Lung (tissue), 11 donors: ENCODE measurements at regions not wholly inside any gene's neighbourhood (a gene's known extent, or its start where the extent isn't known, plus 50 kb on each side); places are given as distances from the start of the nearest gene placed in this dataset.

Source experiments
- ATAC-seq: fragments of 200-7000 bp; cut with Tn5 transposase; one replicate; pipeline ENCODE4 v1.9.1; 2020; ENCODE audit warnings: moderate number of reproducible peaks; ENCODE audit not compliant: insufficient read depth, low FRiP score
- DNase-seq, 3 donors: peaks; one replicate each; pipeline ENCODE4 v3.0.0-alpha.2; 2013 to 2017
- H3K27ac ChIP-seq, 2 donors: one replicate each; pipeline ENCODE4 v1.5.1; 2013; ENCODE audit warnings: mild to moderate bottlenecking in 2 of 2, moderate library complexity in 2 of 2, control low read depth in 1 of 2, inconsistent platforms in 1 of 2, low read depth in 1 of 2, low read length in 1 of 2
- H3K27me3 ChIP-seq, 3 donors: one replicate each; pipeline ENCODE4 v1.5.1; 2013; ENCODE audit warnings: low read length in 2 of 3; ENCODE audit not compliant: control insufficient read depth in 3 of 3, insufficient read depth in 3 of 3
- H3K36me3 ChIP-seq, 4 donors: one replicate each; pipeline ENCODE4 v1.5.1; 2013; ENCODE audit warnings: low read length in 4 of 4, mild to moderate bottlenecking in 1 of 4, moderate library complexity in 1 of 4; ENCODE audit not compliant: control insufficient read depth in 4 of 4, insufficient read depth in 4 of 4
- H3K4me1 ChIP-seq, 5 donors: one replicate each; pipeline ENCODE4 v1.5.1; 2013; ENCODE audit warnings: low read length in 5 of 5, mild to moderate bottlenecking in 2 of 5, moderate library complexity in 1 of 5; ENCODE audit not compliant: control insufficient read depth in 5 of 5, insufficient read depth in 5 of 5
- H3K4me3 ChIP-seq: one replicate; pipeline ENCODE4 v1.5.1; 2013; ENCODE audit warnings: mild to moderate bottlenecking, control low read depth, moderate library complexity
- H3K9ac ChIP-seq, 2 donors: one replicate each; pipeline ENCODE4 v1.5.1; 2013; ENCODE audit warnings: low read length in 2 of 2, control low read depth in 1 of 2; ENCODE audit not compliant: insufficient read depth in 1 of 2
- H3K9me3 ChIP-seq, 4 donors: one replicate each; pipeline ENCODE4 v1.5.1; 2013; ENCODE audit warnings: low read length in 3 of 4, mild to moderate bottlenecking in 1 of 4, moderate library complexity in 1 of 4; ENCODE audit not compliant: control insufficient read depth in 4 of 4, insufficient read depth in 3 of 4
- WGBS, 2 donors: extraction: QIAGEN DNeasy Blood & Tissue Kit; methylation state at CpG; one replicate each; pipeline ENCODE4 v1.1.7; 2013; 5-methylcytosine and 5-hydroxymethylcytosine counted together
- TF ChIP-seq, protein P1 (sequence below): IDR thresholded peaks from 2 replicates; pipeline ENCODE4 v1.5.1; 2012; ENCODE audit warnings: mild to moderate bottlenecking; ENCODE audit errors: control extremely low read depth, extremely low read depth
- donor health status: control.
- donor health status: control.
- donor health status: Bipolar disorder and iron deficiency.
- donor health status: healthy.
- donor health status: DM: yes; HTN: yes; CAD: no.

DNA sequence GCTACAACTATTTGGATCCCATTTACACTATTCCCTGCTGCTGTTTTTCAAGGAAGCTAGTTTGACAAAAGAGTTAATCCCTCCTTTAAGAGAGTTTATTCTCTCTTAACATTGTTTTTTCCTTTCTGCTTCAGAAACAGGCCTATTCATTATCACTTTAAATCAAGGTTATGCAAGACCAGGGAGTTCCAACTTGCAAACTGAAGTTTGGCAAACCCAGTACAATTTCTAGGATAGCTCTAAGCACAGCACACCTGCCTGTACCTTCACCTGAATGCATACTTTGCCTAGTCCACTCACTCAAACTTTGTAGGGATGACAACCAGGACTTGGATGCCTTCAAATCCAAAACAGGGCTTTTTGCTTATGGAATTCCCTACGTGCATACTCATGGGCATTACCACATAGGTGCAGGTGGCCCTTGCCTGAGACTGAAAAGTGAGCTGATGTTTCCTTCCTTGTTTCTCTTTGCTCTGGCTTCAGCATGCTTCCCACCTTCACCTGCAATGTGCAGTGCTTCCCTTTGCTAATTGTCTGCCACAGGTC, 193.8 kb upstream of the MMADHC start:
- 77 to 87% methylated on average over 1 of the region's 1 CpG for WGBS, 2 donors
- no peak overlapping the region for H3K9ac ChIP-seq
- ATAC-seq = no peak

DNA sequence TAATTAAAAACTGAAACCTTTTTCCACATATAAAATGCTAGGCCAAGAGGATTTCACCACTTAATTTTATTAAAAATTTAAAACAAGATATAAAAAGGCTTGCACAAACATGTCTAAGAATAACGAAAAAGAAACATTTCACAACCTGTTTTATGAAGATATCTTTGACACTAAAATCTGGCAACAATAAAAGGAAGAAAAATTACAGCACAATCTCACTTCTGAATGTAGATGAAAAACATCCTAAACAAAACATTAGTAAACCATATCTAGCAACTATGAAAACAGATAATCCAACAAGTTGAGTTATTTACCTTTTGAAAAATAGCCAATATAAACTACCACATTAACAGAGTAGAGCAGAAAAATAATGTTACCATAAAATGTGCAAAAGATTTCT, 185.4 kb upstream of the MMADHC start:
- no peaks in the 10 kb centered on the region for H3K27me3 ChIP-seq

More for the DNA sequence above, 193.8 kb upstream of the MMADHC start:
- DNase-seq = no peak
- no peak overlapping the region for H3K27ac ChIP-seq
- no peaks in the 10 kb centered on the region for H3K36me3 ChIP-seq
- H3K27me3 ChIP-seq = no peaks in the 10 kb centered on the region
- TF ChIP-seq, protein P1, sequence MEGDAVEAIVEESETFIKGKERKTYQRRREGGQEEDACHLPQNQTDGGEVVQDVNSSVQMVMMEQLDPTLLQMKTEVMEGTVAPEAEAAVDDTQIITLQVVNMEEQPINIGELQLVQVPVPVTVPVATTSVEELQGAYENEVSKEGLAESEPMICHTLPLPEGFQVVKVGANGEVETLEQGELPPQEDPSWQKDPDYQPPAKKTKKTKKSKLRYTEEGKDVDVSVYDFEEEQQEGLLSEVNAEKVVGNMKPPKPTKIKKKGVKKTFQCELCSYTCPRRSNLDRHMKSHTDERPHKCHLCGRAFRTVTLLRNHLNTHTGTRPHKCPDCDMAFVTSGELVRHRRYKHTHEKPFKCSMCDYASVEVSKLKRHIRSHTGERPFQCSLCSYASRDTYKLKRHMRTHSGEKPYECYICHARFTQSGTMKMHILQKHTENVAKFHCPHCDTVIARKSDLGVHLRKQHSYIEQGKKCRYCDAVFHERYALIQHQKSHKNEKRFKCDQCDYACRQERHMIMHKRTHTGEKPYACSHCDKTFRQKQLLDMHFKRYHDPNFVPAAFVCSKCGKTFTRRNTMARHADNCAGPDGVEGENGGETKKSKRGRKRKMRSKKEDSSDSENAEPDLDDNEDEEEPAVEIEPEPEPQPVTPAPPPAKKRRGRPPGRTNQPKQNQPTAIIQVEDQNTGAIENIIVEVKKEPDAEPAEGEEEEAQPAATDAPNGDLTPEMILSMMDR = no peak
- H3K4me3 ChIP-seq = no peak overlapping the region
- no peaks in the 10 kb centered on the region for H3K4me1 ChIP-seq
- no peaks in the 10 kb centered on the region for H3K9me3 ChIP-seq

GRCh38 chr2:149768320-149768799, 180.8 kb upstream of the MMADHC start:
- 42 to 68% methylated on average over 1 of the region's 1 CpG for WGBS, 2 donors
- Histone ChIP-seq H3K36me3 (no peaks in the 10 kb centered on the region), H3K4me1 (peaks cover 0 to 13% (median 0%) of the 10 kb centered on the region in 5 donors), H3K9ac (no peak overlapping the region), H3K9me3 (no peaks in the 10 kb centered on the region), H3K27ac (no peak overlapping the region), H3K4me3 (no peak overlapping the region), H3K27me3 (no peaks in the 10 kb centered on the region)
- TF ChIP-seq, protein P1 = no peak
- ATAC-seq = peak; percentile 27
- DNase-seq = no peak

More for the DNA sequence above, 185.4 kb upstream of the MMADHC start:
- TF ChIP-seq, protein P1 = no peak
- Histone ChIP-seq H3K9ac (no peak overlapping the region), H3K4me1 (peaks cover 0 to 7% (median 0%) of the 10 kb centered on the region in 5 donors), H3K9me3 (no peaks in the 10 kb centered on the region), H3K4me3 (no peak overlapping the region), H3K36me3 (no peaks in the 10 kb centered on the region), H3K27ac (no peak overlapping the region)
- ATAC-seq (no peak), DNase-seq (peak in 1 of 3 donors; percentile 60)
- 66 to 67% methylated on average over 1 of the region's 1 CpG for WGBS, 2 donors
